ENCODE measurements at regions not wholly inside any gene's neighbourhood (a gene's known extent, or its start where the extent isn't known, plus 50 kb on each side); places are given as distances from the start of the nearest gene placed in this dataset.

DNA sequence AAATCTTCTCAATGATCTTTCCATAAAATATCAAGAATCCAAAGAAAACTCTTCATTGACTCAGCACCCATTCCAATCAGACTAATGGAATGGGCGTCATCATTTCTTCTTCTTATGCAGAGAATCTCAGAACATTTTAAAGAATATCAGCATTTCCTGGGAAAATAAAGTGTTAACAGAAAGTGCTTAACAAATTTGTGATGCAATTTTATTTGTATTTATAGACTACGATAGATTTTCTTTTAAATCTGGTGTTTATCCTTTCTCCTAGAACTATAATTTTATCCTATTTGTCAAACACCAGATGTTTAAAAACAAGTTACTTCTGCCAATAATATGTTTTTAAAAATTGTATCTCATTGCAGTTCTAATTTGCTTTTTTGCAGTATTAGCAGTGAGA is 330.7 kb downstream of the COL12A1 start:
- DNase-seq: no peak

DNA sequence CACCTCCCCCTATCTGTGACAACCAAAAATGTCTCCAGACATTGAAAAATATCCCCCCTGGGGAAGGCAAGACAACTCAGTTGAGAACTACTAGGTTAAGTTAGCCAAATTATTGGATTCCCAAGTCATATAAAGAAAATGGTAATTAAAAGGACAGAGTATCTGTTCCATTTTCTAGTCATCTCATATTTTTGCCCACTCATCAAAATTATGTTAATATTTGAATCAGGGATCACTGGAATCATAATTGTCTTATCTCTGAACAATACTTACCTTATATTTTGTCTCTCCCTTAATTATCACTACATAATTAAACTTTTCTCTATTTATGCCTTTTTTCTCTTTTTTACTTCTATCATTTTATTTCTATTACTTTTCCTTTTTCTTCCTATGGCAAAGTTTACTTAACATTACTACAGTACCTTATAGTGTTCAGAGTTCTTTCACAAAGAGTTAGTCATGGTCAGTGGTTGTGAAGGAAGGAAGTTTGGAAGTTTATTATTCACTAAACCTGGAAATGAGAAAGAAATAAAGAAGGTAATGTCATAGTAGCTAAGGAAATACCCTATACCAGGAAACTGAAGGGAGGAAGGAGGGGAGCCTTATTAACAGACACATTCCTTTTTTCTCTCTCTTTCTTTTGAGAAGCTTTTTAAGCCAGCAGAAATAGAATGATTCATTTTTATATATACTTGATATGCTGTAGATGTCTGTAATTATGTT is 332.9 kb downstream of the COL12A1 start:
- DNase-seq: no peak

DNA sequence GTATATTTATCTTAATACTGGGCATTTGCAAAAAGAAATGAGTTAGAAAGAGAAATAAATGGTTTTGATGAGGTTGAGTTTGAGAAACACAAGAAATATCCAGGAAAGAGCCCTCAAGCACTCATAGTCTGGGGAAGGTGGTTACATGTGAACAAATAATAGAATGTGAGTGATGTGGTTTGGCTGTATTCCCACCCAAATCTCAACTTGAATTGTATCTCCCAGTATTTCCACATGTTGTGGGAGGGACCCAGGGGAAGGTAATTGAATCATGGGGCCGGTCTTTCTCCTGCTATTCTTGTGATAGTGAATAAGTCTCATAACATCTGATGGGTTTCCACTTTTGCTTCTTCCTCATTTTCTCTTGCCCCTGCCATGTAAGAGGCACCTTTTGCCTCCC is 334.1 kb downstream of the COL12A1 start:
- no peak for DNase-seq

DNA sequence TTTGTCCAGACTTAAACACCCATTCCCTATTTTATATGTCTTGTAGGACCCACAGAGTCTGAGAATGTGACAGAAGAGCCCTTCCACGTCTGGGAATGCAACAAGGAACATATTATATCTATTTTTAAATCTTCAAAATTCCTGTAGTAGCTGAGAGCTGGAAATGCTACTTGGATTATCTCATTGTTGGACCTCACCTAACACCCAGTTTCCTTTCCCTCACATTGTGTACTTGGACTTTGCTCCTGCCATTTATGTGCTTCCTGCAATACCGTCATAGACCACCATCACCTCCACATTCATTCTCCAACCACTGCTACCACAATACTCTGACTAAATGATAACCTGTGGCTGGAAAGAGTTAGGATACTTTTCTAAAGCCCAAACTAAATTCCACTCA is 335.4 kb downstream of the COL12A1 start:
- no peak for DNase-seq

DNA sequence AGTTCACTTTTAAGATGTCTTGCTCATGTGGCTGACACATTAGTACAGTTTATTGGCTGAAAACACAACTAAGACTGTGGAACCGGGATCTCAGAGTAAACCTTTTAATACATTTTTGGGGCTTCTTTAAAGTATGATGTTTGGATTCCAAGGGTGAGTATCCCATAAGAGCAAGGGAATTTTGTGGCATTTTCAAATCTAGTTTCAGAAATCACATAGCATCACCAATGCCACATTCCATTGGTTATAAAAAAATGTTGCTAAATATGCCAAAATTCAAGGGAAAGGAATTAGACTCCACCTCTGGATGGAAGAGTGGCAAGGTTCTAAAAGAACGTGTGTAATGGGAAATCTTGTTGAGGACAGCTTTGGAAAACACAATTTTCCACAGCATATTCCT is 338.6 kb downstream of the COL12A1 start:
- no peak for DNase-seq

DNA sequence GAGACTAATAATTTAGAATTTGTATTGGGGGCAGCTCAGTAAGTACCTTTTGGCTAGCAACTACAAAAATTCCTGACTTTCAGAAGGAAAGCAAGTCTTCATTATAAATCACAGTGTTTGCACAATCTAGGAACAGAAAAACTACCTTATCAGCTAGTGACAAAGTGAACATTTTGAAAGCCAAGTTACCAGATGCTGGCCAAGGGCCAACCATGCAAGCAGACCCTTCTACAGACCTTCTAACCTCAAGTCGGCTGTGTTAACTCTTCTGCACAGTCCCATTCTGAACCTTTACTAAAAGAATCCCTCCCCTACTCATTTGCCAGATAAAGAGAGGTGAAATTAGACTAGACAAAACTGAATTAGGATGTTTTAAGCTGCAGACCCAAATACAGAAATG is 341.9 kb downstream of the COL12A1 start:
- no peak for DNase-seq

DNA sequence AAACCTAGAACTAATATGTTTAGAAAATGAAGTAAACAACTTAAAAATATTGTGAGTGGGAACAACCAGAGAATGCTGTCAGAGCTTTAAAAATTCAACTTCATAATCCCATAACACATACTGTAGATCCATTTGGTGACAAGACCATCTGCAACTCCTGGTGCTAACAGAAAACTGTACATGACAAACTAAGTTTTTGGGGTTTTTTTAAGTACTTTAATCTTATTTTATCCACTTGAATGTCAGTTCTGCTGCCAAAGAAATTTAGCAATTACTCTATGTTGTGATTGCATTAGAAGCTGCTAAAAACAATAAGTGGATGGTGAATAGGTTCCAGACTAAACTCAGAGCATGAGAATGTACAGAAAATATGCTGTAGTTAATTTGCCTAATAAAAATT is 345.4 kb downstream of the COL12A1 start:
- no peak for DNase-seq

DNA sequence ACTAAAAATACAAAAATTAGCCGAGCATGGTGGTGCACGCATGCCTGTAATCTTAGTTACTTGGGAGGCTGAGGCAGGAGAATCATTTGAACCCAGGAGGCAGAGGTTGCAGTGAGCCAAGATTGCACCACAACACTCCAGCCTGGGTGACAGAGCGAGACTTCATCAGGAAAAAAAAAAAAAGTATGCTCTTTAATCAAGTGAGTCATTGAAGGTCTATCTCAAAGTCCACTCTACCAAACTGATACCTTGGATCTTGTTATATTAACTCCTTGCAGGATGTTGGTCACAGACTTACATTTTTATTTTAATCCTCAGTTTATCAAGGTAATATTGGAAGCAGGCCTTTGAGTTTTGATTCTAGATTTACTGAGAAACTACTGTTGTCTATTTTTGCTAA is 348.7 kb downstream of the COL12A1 start:
- DNase-seq: no peak

DNA sequence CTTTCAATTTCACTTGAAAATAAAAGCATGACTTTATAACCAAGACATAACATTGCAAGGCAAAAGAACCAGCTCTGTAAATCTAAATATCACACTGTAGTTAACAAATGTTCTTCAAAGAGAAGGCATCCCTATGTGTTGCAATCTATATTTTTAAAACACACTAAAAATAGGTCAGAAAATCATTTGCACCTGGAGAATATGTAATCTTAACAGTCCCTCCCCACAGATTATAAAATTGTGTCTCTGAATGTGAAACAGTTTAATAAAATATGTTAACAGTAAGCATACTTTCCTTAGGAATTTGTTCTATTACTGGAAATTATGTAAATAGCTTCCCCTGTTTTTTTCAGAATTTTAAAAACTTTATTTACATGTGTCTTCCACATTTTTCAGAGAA is 351.9 kb downstream of the COL12A1 start:
- no peak for DNase-seq

DNA sequence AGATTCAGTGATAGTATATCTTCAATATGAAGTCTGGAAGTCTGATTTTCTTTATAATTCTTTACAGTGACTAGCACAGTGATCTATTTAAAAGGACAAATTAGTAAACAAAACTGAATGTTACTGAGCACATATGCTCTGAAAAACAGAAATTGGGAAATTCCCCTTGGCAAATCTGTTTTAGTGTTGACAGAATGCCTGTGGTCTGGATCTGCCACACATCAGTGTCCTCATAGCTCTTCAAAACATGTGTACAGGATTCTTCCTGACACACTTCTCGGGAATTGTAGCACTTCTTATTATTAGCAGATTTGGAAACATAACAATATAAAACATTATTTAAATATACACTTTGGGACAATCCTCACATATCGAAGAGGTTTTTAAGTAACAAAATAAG is 354.3 kb downstream of the COL12A1 start:
- no peak for DNase-seq

DNA sequence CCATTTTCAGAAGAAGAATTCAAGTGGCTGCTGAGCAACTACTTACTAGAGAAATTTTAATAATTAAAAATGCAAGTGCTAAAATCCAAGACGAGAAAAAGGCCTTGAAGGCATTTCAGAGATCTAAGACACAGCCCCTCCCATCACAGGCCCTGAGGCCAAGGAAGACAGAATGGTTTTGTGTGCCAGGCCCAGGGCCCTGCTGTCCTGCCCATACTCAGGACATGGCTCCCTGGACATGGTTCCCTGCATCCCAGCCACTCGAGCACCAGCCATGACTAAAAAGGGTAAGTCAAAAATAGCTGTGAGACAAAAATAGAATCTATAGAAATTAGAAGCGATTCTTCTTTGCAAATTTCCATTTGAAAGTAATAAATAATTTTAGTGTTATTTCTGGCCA is 364.9 kb downstream of the COL12A1 start:
- DNase-seq: no peak

DNA sequence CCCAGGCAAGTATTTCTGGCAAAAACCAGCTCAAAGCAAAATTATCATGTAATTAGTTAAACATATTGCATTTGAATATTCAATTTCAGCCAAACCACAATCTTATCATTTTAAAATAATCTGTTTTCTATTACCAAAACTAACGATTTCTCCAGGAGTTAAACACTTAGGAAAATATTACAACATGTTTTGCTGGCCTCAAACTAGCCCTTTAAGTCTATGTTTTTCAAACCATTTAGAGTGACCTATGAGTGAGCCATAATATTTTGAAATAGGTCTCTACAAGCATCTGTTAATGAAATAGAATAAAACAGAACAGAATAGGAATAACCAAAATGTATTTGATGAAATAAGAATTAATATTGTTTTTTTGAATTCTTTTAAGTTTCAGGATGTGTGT is 370.9 kb downstream of the COL12A1 start:
- no peak for DNase-seq

DNA sequence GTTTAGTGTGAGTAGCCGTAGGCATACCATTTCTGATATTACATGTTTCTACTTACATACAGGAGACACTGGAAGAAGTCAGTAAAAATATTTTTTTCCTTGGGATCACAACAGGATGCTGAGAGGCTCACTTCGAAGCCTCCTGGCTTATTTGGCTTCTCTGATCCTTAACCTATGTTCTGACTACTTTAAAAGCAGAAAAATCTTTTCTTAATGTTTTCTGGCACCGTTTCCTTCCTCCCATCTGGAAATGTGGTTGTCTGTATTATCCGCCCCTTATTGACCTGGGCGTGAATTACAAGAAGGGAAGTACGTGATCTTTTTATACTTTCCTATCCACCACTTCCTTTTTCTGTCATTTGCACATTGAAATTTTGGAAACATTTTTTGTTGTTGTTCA is 379.6 kb downstream of the COL12A1 start:
- DNase-seq: no peak

DNA sequence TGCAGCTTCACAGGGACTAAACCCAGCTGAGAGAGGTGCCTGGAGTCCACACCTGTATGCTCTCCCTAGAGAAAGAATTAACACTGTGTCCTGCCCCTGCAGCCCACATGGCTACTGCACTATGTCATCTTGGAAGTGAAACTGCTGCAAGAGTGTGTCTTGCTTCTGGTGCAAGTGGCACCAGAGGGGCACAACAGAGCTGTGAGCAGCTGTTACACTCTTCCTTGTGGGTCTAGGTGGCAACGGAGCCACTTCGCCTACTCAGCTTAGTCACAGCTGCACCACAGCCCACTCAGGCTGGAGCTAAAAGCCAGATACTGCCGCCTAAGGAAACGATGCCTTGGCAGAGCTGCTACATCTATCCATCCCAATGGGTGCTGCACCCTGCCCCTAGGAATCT is 391.4 kb downstream of the COL12A1 start:
- no peak for DNase-seq

DNA sequence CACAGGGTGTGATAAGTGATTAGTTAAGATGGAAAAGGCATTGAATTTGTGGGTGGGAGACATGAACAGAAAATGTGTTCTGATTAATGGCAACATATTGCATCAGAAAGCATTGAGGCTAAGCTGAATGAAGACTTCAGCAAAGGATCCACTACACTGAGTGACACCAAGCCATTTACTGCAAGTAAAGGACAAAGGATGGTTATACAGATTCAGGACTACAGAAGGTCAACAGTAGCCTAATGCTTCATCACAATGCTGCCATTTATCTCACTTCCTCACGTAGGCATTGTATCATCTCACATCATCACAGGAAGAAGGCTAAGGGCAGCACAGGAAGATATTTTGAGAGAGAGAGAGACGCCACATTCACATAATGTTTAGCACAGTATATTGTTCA is 398.2 kb downstream of the COL12A1 start:
- no peak for DNase-seq

DNA sequence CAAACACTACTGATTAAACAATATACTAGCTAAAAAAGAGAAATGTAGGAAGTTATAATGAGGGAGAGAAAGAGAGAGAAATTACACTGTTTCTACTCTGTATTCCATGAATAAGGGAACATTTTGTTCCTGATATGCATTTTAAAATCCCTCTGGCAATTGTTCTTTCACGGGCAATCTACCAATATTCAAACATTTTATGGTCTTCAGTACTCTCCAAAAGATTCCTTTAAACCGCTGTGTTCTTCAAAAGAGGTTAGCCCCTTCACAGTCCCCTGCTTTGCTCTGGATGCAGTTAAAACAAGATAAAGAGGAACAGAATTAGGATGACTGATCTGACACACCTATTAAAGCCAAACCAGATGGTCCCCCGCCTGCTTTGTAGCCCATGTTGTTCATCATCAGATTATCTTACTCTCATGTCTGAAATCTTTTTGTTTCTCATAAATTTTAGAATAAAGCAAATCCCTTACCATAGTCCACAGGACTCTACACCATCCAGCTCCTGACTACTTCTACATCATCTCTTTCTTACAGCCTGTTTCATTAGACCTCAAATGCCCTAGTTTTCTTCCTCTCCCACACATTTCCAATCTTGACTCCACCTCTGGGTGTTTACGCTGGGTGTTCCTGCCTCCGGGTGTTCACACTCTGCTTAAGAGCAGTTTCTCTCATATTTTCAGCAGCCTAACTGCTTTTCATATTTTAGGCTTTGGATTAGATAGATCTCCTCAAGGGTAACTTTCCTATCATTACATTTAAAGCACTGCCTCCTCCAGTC is 399.7 kb downstream of the COL12A1 start:
- no peak for DNase-seq

DNA sequence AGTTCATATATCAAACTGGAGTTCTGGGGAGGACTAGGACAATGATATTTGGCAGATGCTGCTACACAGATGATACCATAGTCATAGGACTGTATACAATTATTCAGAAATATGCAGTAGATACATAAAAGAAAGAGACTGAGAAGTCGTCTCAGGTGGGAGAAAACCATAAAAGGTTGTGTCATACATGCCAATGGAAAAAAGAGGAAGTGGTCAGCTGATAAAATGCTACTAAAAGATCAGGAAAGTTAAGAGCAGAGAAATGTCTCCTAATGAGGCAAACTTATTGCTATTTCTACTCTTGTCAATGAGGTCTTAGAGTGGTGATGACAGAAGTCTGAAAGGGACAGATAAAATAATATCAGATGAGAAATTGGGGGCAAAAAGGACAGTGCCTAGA is 407.6 kb downstream of the COL12A1 start:
- no peak for DNase-seq

DNA sequence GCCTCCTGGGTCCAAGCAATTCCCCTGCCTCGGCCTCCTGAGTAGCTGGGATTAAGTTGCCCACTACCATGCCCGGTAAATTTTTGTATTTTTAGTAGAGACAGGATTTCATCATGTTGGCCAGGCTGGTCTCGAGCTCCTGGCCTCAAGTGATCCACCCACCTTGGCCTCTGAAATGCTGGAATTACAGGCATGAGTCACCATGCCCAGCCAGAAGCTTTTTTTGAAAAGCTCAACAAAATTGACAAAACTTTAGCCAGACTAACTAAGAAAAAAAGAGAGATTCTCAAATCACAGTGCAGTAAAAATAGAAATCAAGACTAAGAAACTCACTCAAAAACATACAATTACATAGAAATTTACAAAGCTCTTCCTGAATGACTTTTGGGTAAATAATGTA is 420.6 kb downstream of the COL12A1 start:
- no peak for DNase-seq

DNA sequence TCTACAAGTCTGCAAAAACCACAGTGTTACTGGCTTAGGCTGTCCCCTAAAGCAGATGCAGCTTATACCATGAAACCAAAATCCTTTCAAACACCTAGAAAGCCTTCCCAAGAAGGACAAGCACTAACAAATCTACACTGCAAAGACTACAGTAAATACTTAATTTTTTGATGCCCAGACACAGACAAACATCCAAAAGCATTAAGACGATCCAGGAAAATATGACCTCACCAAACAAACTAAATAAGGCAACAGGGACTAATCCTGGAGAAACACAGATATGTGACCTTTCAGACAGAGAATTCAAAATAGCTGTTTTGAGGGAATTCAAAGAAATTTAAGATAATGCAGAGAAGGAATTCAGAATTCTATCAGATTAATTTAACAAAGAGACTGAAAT is 423.5 kb downstream of the COL12A1 start:
- DNase-seq: no peak

DNA sequence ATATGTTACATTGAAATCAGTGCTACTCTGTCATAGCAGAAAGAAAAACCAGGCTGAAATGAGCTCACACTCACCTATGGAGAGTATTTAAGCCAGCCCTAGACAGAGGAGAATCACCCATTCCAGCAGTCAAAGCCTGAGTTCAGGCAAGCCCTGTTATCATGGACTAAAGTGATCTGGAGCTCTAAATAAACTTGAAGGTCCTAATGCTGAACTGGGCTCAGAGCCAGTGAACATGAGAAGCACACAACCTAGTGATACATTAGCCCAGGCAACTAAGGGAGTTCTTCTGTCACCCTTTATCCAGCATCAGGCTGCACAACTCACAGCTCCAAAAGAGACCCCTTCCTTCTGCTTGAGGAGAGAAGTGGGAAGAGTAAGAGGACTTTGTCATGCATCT is 425.0 kb downstream of the COL12A1 start:
- DNase-seq: no peak

DNA sequence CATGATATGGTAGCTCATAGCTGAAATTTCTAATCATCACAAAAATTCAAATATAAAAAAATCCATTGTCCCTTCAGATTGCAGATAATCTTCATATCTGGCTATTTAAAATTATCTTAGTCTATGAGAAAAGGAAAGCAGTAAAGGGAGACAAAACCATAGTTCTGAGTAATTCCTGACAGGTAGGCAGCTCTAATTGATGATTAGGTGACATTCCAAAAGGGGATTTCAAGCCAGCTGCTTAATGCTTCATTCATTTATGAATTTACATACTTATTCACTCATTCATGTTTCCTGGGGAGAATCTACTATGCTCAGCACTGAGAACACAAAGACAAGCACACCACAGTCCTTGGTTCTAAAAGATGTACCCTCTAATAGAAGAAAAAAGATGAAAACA is 437.1 kb downstream of the COL12A1 start:
- no peak for DNase-seq

DNA sequence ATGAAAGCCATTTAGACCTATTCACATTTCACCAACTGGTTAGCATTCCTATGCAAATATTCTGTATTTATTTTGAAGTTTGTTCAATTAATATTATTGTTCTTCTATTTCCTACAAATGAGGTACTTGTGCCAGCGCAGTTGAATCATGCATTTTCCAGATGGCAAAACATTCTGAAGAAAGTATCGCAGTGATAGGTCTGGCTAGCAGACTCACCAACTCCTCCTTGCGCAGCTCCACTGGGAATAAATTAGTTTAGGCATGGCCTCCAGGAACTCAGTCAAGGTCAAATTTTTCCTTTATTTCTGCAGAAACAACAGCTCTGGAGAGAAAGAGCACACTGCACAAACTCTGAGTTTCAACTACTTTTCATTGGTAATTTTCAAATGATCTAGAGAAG is 437.7 kb downstream of the COL12A1 start:
- no peak for DNase-seq

DNA sequence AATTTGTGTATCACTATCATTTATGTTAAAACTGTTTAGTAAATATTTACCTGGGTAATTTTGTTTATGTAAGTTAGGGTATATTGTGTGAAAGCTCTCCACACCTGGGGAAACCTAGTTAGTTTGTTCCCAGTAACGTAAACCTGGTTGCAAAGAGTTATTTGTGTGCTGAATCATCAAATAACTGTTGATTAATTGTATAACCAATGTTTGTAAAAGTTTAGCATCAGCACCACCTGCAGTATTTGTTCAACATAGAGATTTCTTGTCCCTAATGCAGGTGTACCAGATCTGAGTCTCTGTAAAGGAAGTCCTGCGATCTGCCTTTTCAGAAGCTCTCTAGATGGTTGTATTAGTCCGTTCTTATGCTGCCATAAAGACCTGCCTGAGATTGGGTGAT is 440.4 kb downstream of the COL12A1 start:
- DNase-seq: no peak

DNA sequence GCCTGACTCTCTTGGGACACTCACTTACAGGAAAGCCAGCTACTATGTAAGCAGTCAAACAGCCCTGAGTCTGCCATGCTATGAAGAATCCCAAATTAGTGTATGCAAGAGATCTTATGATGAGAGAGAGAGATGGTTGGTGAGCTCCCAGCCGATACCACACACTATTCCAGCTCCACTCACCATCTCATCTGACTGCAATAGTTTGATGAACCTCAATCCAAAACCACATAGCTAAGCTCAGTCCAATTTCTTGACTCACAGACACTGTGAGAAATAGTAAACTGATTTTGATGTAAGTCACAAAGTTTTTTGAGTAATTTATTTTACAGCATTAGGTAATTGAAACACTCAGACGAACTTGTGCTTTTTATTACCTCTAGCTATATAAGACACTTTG is 441.4 kb downstream of the COL12A1 start:
- DNase-seq: no peak

DNA sequence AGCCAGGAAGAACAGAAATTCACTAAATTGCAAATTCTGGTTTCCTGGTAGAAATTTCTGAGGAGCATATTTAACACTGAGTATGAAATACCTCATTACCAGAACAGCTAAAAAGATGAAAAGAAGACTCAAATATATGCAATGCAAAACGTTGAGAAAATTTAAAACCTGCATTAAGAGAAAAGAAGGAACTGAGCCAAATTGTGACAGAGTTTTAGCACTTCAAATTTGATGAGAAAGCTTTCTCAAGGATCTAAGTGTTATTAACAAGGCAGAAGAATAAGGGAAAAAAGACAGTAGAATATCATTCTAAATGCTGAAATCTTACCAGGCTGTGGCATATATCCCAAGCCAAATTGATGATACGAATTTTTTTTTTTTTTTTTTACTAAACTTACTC is 443.0 kb downstream of the COL12A1 start:
- no peak for DNase-seq

Data from NCI-H524 treated with DMSO at 0.1 percent for 48 hours (cell line).